GM12864 (cell line): ENCODE measurements at regions not wholly inside any gene's neighbourhood (a gene's known extent, or its start where the extent isn't known, plus 50 kb on each side); places are given as distances from the start of the nearest gene placed in this dataset.

Experiments used
- DNase-seq: peaks from one replicate; pipeline ENCODE4 v3.0.0-alpha.2; 2011; ENCODE audit warnings: low read depth
- H3K4me3 ChIP-seq: 2 replicates; pipeline ENCODE4 v1.5.1; 2011; ENCODE audit warnings: mild to moderate bottlenecking, low read depth, low read length, control low read depth
- TF ChIP-seq, protein P1 (sequence below): IDR thresholded peaks from 2 replicates; pipeline ENCODE4 v1.5.1; 2011; ENCODE audit warnings: low read depth, mild to moderate bottlenecking, moderate library complexity, low read length, control low read depth, inconsistent platforms; ENCODE audit errors: missing control alignments

GRCh38 chr13:44153496-44153895 lies 220.1 kb upstream of the SERP2 start:
- no peak overlapping the region for H3K4me3 ChIP-seq
- TF ChIP-seq, protein P1, sequence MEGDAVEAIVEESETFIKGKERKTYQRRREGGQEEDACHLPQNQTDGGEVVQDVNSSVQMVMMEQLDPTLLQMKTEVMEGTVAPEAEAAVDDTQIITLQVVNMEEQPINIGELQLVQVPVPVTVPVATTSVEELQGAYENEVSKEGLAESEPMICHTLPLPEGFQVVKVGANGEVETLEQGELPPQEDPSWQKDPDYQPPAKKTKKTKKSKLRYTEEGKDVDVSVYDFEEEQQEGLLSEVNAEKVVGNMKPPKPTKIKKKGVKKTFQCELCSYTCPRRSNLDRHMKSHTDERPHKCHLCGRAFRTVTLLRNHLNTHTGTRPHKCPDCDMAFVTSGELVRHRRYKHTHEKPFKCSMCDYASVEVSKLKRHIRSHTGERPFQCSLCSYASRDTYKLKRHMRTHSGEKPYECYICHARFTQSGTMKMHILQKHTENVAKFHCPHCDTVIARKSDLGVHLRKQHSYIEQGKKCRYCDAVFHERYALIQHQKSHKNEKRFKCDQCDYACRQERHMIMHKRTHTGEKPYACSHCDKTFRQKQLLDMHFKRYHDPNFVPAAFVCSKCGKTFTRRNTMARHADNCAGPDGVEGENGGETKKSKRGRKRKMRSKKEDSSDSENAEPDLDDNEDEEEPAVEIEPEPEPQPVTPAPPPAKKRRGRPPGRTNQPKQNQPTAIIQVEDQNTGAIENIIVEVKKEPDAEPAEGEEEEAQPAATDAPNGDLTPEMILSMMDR = no peak
- DNase-seq = no peak

DNA sequence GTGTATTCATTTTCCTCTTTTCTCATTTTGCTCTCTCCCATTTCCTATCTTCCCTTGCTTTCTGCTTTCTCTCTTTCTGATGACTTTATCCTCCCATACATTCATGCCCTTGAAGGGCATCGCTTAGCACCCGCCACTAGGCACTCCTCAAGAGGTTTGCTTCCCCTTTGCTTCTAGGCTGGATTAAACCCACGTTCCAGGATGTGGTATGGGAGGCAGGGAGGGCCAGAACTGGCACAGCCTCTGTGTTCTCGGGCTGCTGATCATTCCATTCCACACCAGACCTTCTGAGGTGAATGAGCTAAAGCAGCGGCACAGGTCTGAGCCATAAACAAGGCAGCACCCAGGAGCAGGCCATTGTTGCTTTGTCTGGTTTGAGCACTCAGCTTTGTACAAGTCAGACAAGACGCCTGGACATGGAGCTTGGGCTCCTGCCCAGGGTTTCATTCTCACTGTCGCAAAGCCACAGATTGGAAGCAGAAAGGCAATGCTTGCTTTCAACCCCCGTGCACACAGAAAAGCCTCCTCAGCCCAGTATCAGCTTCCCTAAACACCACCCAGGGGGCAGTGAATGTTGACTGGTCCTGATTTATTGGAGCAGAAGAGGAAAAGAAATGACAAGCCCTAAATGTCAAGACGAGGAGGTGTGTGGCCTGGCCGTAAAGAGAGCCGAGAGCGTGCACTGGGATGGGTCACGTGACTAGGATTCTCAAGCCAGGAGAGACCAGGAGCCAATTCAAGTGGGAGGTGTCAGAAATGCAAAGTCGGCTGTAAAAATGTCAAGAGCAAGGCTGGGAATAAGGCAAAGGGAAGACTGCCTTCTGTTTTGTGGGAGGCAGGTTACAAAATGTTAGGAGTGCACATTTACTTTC lies 218.0 kb upstream of the SERP2 start:
- TF ChIP-seq, protein P1 = no peak
- no peak overlapping the region for H3K4me3 ChIP-seq
- DNase-seq = no peak

DNA sequence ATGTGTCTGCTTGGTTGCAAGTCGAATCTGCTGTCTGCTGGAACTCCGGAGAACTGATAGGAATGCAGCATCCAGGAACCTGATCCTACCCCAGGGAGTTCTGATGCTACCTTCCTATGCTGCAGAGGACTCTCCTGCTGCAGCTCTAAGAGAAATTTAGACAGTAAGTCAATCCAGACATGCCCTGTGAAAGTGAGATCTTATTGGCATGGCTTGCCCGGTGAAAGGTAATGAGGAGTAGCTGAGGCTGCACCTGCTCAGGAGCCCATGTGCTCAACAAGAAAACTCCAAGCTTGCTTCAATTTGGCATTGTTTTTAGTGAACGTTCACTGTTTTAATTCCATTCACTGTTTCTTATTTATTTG lies 217.3 kb upstream of the SERP2 start:
- DNase-seq = no peak
- H3K4me3 ChIP-seq = no peak overlapping the region
- TF ChIP-seq, protein P1 = no peak

DNA sequence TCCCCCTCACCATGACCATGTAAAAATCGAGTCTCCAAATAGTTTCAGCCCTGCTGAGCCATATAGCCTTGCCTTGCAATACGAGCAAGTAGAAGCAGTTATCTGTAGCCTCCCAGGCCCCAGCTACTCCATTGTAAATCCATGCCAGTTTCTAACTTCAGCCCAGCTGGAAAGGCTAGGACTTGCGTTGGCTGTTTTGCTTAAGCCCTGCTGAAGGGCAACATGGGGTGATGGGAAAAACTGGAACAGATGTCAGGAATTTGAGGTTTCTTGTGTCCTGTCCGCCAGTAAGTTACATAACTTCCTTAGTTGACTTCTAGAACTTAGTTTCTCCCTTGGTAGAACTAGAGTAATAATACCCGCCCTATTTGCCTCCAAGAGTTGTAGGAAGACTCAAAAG lies 216.0 kb upstream of the SERP2 start:
- no peak for DNase-seq
- TF ChIP-seq, protein P1 = no peak
- H3K4me3 ChIP-seq = no peak overlapping the region

DNA sequence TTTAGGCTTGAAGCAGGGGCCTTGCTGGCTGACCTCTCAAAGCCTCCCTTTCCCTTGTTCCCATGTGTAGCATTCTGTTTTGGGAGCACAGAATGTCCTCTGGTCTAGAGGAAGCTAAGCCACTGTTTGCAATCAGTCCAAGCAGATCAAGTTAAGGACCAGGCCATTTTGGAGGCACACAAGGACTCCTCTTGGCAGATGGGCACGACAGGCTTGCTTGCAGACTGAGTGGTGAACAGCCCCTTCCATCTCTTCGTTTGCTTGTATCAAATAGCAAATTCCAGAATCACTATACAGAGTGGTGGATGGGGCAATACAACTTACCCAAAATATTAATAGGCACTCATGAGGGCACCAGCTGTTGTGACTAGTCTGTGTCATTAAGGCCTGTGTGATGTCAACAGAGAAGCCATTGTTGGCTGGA lies 215.5 kb upstream of the SERP2 start:
- TF ChIP-seq, protein P1 = no peak
- no peak overlapping the region for H3K4me3 ChIP-seq
- DNase-seq = no peak

DNA sequence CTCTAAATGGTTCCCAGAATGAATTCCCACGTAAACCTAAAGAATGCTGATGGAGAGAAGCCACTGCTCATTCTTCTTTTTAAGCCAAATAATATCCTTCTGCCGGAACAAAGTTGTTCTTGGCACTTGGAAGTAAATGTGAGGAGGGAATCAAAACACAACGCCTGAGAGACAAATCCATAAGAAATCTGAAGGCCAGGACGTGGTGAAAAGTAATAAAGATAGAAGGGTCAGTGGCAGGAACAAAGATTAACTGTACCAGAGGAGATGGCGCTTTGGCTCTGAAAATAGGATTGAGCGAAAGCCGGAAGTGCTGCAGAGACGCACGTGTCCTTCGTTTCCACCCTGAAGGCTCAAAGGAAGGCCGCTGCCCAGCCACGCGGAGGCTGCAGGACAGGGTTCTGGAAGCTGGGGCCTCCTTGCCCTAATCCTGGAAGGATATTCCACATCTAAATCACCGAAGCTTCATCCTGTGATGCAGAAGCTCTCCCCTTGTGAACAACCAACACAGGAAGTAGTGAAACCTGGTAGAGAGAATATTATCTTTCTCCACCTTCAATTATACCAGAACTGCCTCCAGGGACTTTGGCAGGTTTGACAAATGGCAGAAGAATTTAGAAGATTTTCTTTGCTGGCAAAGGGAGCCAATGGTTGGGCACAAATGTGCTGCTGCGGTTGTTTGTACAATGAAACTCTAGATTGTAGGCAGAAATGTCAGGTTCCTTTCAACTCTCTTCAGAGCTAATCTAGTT lies 214.6 kb upstream of the SERP2 start:
- H3K4me3 ChIP-seq = no peak overlapping the region
- DNase-seq = no peak
- TF ChIP-seq, protein P1 = no peak
